ENCODE measurements at regions not wholly inside any gene's neighbourhood (a gene's known extent, or its start where the extent isn't known, plus 50 kb on each side); places are given as distances from the start of the nearest gene placed in this dataset.
"Not testable (repeated sequence)": the region's sequence is repeated elsewhere in the genome, so short reads cannot be mapped to it uniquely, and the experiment has no call there.

GRCh38 chr7:12834782-12835181, 147.3 kb downstream of the ARL4A start:
- no peak for DNase-seq

GRCh38 chr7:12839508-12840153, 152.2 kb downstream of the ARL4A start:
- no peak for DNase-seq

- not testable (repeated sequence) for DNase-seq
Observed at GRCh38 chr7:12844732-12845131, 157.3 kb downstream of the ARL4A start.

GRCh38 chr7:12847001-12847400, 159.6 kb downstream of the ARL4A start:
- DNase-seq, result no peak

- no peak for DNase-seq
Observed at GRCh38 chr7:12851142-12851541, 163.7 kb downstream of the ARL4A start.

- DNase-seq, result no peak
Observed at GRCh38 chr7:12851841-12852240, 164.4 kb downstream of the ARL4A start.

- DNase-seq, result no peak
Observed at GRCh38 chr7:12855036-12855435, 167.6 kb downstream of the ARL4A start.

GRCh38 chr7:12859761-12860160, 172.3 kb downstream of the ARL4A start:
- no peak for DNase-seq

- DNase-seq, result no peak
Observed at GRCh38 chr7:12861070-12861469, 173.6 kb downstream of the ARL4A start.

- no peak for DNase-seq
Observed at GRCh38 chr7:12862146-12862545, 174.7 kb downstream of the ARL4A start.

- DNase-seq, result no peak
Observed at GRCh38 chr7:12864470-12865046, 177.1 kb downstream of the ARL4A start.

- DNase-seq, result no peak
Observed at GRCh38 chr7:12865593-12865992, 178.2 kb downstream of the ARL4A start.

GRCh38 chr7:12866207-12866606, 178.8 kb downstream of the ARL4A start:
- DNase-seq, result no peak

GRCh38 chr7:12868027-12868426, 180.6 kb downstream of the ARL4A start:
- no peak for DNase-seq

- DNase-seq, result no peak
Observed at GRCh38 chr7:12870219-12870618, 182.8 kb downstream of the ARL4A start.

GRCh38 chr7:12872487-12872886, 185.1 kb downstream of the ARL4A start:
- no peak for DNase-seq

- no peak for DNase-seq
Observed at GRCh38 chr7:12873571-12873970, 186.1 kb downstream of the ARL4A start.

GRCh38 chr7:12879139-12879538, 191.7 kb downstream of the ARL4A start:
- DNase-seq, result no peak

- DNase-seq, result no peak
Observed at GRCh38 chr7:12881712-12882111, 194.3 kb downstream of the ARL4A start.

GRCh38 chr7:12882710-12883109, 195.3 kb downstream of the ARL4A start:
- DNase-seq, result no peak

- DNase-seq, result no peak
Observed at GRCh38 chr7:12884033-12884432, 196.6 kb downstream of the ARL4A start.

GRCh38 chr7:12884856-12885440, 197.5 kb downstream of the ARL4A start:
- no peak for DNase-seq

- DNase-seq, result no peak
Observed at GRCh38 chr7:12888717-12889116, 201.3 kb downstream of the ARL4A start.

- DNase-seq, result no peak
Observed at GRCh38 chr7:12889391-12889790, 202.0 kb downstream of the ARL4A start.

GRCh38 chr7:12890586-12890985, 203.2 kb downstream of the ARL4A start:
- DNase-seq, result no peak

Measured in NCI-H1105 (cell line).